Limb (tissue), 2 donors: ENCODE measurements at regions not wholly inside any gene's neighbourhood (a gene's known extent, or its start where the extent isn't known, plus 50 kb on each side); places are given as distances from the start of the nearest gene placed in this dataset.
A peak's percentile ranks its signal among the peaks of the same experiment; 100 is the strongest.

Experiments
- DNase-seq, 2 donors: peaks; one replicate each; pipeline ENCODE4 v3.0.0-alpha.2; 2016; ENCODE audit errors: extremely low spot score in 2 of 2

GRCh38 chr4:62269918-62270317 is 1069.8 kb downstream of the ADGRL3 start:
- DNase-seq = no peak

GRCh38 chr4:62263454-62263853 is 1063.3 kb downstream of the ADGRL3 start:
- no peak for DNase-seq

GRCh38 chr4:62262676-62263075 is 1062.5 kb downstream of the ADGRL3 start:
- DNase-seq = no peak

GRCh38 chr4:62260254-62260653 is 1060.1 kb downstream of the ADGRL3 start:
- no peak for DNase-seq

GRCh38 chr4:62256479-62256878 is 1056.4 kb downstream of the ADGRL3 start:
- DNase-seq = no peak

- no peak for DNase-seq
These were observed 1052.6 kb downstream of the ADGRL3 start for GRCh38 chr4:62252728-62253127.

GRCh38 chr4:62250100-62250499 is 1050.0 kb downstream of the ADGRL3 start:
- DNase-seq = no peak

GRCh38 chr4:62243895-62244294 is 1043.8 kb downstream of the ADGRL3 start:
- DNase-seq = no peak

GRCh38 chr4:62235911-62236310 is 1035.8 kb downstream of the ADGRL3 start:
- peak in 1 of 2 donors; percentile 24 for DNase-seq

GRCh38 chr4:62232814-62233213 is 1032.7 kb downstream of the ADGRL3 start:
- DNase-seq = no peak

- DNase-seq = no peak
These were observed 1031.9 kb downstream of the ADGRL3 start for GRCh38 chr4:62231994-62232393.

GRCh38 chr4:62226082-62226481 is 1026.0 kb downstream of the ADGRL3 start:
- peak in 1 of 2 donors; percentile 68 for DNase-seq

GRCh38 chr4:62222121-62222520 is 1022.0 kb downstream of the ADGRL3 start:
- DNase-seq = no peak

GRCh38 chr4:62210486-62210885 is 1010.4 kb downstream of the ADGRL3 start:
- no peak for DNase-seq

- no peak for DNase-seq
These were observed 1009.8 kb downstream of the ADGRL3 start for GRCh38 chr4:62209757-62210485.

- no peak for DNase-seq
These were observed 1008.8 kb downstream of the ADGRL3 start for GRCh38 chr4:62208921-62209320.

- no peak for DNase-seq
These were observed 1004.0 kb downstream of the ADGRL3 start for GRCh38 chr4:62204136-62204535.

GRCh38 chr4:62199291-62199810 is 999.2 kb downstream of the ADGRL3 start:
- DNase-seq = no peak

- DNase-seq = no peak
These were observed 996.2 kb downstream of the ADGRL3 start for GRCh38 chr4:62196338-62196737.

GRCh38 chr4:62194342-62194741 is 994.2 kb downstream of the ADGRL3 start:
- DNase-seq = no peak

GRCh38 chr4:62193761-62194160 is 993.6 kb downstream of the ADGRL3 start:
- peak in 1 of 2 donors; percentile 45 for DNase-seq

GRCh38 chr4:62191451-62192240 is 991.5 kb downstream of the ADGRL3 start:
- no peak for DNase-seq

GRCh38 chr4:62170235-62170634 is 970.1 kb downstream of the ADGRL3 start:
- no peak for DNase-seq
